NB4 (cell line): ENCODE measurements at regions not wholly inside any gene's neighbourhood (a gene's known extent, or its start where the extent isn't known, plus 50 kb on each side); places are given as distances from the start of the nearest gene placed in this dataset.

ENCODE experiments used
- DNase-seq: peaks from one replicate; pipeline ENCODE4 v3.0.0; 2010; ENCODE audit warnings: low read depth
- H3K4me3 ChIP-seq: one replicate; pipeline ENCODE4 v1.5.1; 2011; ENCODE audit warnings: mild to moderate bottlenecking, low read depth, low read length, moderate library complexity
- MYC ChIP-seq: IDR thresholded peaks from 2 replicates; pipeline ENCODE4 v1.6.1; 2011; ENCODE audit warnings: low read depth, low read length
- POLR2A ChIP-seq: IDR thresholded peaks from 2 replicates; pipeline ENCODE4 v1.6.1; 2011; ENCODE audit warnings: mild to moderate bottlenecking; ENCODE audit not compliant: insufficient read length; ENCODE audit errors: extremely low read depth
- TF ChIP-seq, protein P1 (sequence below): IDR thresholded peaks from 2 replicates; pipeline ENCODE4 v1.6.1; 2011; ENCODE audit warnings: low read depth, low read length
- TF ChIP-seq, protein P2 (sequence below): IDR thresholded peaks from one replicate; pipeline ENCODE4 v1.5.1; 2012; ENCODE audit warnings: low read depth, low read length

DNA sequence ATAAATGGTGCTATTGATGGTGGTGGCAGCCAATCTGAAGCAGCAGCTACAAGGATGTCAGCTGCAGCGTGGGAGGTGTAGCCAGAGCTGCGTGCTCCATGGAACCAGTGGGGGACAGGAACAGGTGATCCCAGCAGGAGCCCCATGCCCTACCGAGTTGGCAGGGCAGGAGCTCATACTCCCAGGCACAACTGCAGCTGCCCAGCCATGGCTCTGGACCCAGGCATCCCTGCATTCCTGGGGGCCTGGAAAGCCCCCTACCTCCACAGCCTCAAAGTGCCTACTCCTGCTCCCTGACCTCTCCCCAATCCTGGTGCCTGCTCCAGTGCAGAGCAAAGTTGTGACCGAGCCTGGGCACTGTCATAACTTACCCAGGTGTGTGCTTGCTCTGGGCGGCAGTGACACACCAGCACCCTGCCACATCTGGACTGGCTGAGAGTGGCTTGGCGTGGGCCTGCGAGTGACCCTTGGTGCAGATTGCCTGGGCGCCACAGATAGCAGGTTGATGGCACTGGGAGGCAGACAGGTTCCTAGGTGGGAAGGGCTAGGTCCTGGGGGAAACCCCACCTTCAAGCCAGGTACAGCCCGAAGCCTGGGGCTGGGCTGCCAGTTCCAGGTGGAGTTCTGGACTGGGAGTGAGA, 101.1 kb downstream of the DCAF12L2 start:
- no peak overlapping the region for H3K4me3 ChIP-seq
- no peak for DNase-seq
- TF ChIP-seq, protein P1, sequence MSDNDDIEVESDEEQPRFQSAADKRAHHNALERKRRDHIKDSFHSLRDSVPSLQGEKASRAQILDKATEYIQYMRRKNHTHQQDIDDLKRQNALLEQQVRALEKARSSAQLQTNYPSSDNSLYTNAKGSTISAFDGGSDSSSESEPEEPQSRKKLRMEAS = no peak
- TF ChIP-seq MYC (no peak), POLR2A (no peak)
- TF ChIP-seq, protein P2, sequence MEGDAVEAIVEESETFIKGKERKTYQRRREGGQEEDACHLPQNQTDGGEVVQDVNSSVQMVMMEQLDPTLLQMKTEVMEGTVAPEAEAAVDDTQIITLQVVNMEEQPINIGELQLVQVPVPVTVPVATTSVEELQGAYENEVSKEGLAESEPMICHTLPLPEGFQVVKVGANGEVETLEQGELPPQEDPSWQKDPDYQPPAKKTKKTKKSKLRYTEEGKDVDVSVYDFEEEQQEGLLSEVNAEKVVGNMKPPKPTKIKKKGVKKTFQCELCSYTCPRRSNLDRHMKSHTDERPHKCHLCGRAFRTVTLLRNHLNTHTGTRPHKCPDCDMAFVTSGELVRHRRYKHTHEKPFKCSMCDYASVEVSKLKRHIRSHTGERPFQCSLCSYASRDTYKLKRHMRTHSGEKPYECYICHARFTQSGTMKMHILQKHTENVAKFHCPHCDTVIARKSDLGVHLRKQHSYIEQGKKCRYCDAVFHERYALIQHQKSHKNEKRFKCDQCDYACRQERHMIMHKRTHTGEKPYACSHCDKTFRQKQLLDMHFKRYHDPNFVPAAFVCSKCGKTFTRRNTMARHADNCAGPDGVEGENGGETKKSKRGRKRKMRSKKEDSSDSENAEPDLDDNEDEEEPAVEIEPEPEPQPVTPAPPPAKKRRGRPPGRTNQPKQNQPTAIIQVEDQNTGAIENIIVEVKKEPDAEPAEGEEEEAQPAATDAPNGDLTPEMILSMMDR = no peak

DNA sequence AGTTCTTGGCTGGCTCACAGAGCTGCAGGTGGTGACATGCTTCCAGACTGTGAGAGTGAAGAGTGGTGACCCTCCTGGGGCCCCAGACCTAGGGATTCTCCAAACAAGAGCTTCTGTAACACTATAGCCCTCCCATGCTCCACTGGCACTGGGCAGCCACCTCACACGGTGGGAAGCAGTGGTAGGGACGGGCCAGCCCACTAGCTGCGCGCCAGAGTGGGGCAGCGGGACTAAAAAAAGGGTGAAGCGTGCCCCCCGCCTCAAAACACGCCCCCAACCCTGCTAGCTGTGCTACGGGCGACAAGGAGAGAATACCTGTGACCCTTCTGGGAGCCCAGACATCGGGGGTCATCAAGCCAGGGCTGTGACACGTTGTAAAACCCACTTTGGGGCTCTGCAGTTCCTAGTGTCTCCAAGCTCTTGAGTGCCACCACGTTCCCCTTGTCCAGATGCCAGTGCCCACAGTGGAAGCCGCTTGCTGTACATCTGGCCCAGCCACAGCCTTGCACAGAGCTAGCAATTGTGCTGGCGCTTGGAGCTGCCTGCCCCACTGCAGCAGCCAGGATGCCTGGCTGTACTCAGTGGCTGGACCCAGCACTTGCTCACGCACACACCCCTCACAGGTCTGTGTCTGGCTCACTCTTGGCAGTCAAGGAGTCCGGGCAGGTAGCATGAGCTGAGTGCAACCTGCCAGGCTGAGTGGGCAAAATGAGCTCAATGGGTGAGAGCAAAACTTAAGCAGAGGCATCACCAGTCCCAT, 100.0 kb downstream of the DCAF12L2 start:
- TF ChIP-seq, protein P2 = no peak
- TF ChIP-seq, protein P1 = no peak
- TF ChIP-seq MYC (no peak), POLR2A (no peak)
- H3K4me3 ChIP-seq = no peak overlapping the region

More for the DNA sequence above, 100.0 kb downstream of the DCAF12L2 start:
- DNase-seq = no peak
